Coronary artery (tissue), 2 donors: ENCODE measurements at regions not wholly inside any gene's neighbourhood (a gene's known extent, or its start where the extent isn't known, plus 50 kb on each side); places are given as distances from the start of the nearest gene placed in this dataset.

Experiments used
- DNase-seq: peaks from one replicate; pipeline ENCODE4 v3.0.0-alpha.2; 2017; ENCODE audit warnings: low spot score
- H3K27ac ChIP-seq, 2 donors: fragments of 200-600 bp; sonication (generic); one replicate each; pipeline ENCODE4 v1.5.1; 2016 to 2019
- H3K4me3 ChIP-seq: fragments of 200-600 bp; sonication (generic); 2 replicates; pipeline ENCODE4 v1.5.1; 2016; ENCODE audit warnings: mild to moderate bottlenecking, moderate library complexity
- TF ChIP-seq, protein P1 (sequence below): fragments of 200-600 bp; sonication (generic); IDR thresholded peaks from one replicate; pipeline ENCODE4 v1.5.1; 2019; ENCODE audit warnings: antibody characterized with exemption

DNA sequence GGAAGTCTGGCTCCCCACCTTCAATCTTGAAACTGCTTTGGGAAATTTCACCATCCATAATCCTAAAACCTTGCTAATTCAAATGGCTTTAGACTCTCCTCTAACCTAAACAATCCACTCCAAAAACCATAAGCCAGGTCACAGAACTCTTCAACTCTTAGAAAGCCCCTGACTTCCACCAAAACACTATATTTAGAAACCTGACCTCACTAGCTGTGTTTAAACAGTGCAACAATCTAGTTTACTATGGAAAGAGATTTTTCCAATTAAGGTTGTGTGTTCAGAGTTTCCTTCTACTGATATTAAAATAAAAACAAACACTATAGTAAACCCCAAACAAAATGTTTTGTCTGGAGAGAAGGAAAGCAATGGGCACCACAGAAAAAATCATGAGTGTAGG is 308.1 kb downstream of the OSR1 start:
- DNase-seq: no peak
- H3K4me3 ChIP-seq: no peak overlapping the region
- no peak overlapping the region for H3K27ac ChIP-seq
- TF ChIP-seq, protein P1, sequence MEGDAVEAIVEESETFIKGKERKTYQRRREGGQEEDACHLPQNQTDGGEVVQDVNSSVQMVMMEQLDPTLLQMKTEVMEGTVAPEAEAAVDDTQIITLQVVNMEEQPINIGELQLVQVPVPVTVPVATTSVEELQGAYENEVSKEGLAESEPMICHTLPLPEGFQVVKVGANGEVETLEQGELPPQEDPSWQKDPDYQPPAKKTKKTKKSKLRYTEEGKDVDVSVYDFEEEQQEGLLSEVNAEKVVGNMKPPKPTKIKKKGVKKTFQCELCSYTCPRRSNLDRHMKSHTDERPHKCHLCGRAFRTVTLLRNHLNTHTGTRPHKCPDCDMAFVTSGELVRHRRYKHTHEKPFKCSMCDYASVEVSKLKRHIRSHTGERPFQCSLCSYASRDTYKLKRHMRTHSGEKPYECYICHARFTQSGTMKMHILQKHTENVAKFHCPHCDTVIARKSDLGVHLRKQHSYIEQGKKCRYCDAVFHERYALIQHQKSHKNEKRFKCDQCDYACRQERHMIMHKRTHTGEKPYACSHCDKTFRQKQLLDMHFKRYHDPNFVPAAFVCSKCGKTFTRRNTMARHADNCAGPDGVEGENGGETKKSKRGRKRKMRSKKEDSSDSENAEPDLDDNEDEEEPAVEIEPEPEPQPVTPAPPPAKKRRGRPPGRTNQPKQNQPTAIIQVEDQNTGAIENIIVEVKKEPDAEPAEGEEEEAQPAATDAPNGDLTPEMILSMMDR: no peak

DNA sequence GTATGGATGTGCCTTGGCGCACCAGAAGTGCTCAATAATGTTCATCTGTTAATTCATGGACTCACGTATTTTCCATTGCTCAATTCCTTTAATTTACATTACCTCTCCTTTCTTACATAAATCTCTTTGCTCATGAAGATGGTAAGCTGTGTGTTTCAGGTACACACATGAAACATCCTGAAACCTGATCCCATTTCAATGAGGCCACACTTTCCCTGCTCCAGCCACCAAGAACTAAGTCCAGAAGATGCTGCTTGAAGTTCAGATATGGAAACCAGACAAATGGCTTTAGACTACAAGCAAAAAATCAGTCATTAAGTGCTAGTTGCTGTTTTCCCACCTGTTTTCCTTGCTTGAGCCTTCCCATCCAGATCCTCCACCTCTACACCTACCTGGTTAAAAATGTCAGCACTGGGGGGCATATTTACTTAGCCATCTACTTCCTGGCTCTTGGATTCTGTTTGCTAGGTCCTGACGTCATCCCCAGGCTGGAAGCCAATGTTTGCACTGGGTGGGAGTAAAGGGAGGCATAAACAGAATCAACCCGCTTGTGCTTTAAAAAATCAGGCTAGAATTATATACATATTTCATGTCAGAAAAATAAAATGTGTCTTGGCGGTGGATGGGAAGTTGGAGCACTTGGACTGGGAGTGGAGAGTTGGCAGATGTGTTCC is 309.7 kb downstream of the OSR1 start:
- Histone ChIP-seq H3K27ac (no peak overlapping the region), H3K4me3 (no peak overlapping the region)
- no peak for DNase-seq
- TF ChIP-seq, protein P1: no peak

DNA sequence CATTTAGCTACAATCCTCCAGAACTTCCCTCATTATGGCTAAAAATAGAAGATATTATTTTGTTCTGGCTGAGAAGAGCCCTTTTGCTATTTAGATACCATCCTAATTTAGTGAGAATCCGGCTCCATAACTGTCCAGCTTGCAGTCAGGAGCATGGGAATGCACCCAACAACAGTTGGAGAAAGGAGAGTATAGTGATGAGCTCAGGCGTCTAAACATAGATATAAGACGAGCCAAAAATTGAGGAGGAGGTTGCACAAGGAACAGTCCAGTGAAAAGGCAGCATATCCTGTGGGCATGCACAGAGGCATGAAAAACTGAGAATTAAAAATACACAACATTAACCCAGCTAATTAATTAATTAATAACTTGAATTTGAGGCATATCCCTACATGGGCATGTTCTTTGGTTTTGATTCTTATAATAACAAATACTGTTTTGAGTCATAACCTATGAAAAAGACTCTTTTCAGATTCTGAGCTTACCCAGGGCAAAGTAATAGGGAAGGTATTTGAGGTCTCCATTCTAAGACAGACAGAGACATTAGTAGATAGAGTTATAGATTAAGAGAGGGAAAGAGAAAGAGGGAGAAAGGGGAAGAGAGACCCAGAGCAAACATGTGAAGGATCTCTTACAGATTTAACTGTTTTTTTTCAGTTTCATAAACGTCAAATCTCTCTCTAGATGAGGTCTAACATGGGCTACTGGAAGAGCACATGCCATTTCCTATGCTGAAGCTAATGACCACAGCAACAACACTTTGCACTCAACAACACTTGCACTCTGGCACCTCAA is 311.2 kb downstream of the OSR1 start:
- TF ChIP-seq, protein P1: no peak
- Histone ChIP-seq H3K27ac (no peak overlapping the region), H3K4me3 (no peak overlapping the region)
- DNase-seq: no peak

DNA sequence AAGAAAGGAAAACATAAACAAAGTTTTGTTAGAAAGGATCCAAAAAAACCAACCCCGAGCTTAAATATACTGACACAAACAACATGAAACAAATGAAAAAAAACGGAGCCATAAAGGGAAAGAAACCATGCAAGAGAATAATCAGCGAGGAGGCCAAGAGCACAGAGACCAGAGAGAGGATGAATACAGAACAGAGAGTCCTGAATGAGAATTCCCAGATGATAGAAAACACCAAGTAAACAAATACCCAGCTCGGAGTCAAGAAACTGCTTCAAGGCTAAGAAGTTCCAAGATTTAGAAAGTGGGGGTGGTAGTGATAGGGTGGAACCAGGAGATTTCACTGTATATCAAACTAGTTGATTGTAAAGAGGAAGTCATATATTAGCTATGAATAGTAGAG is 313.3 kb downstream of the OSR1 start:
- H3K27ac ChIP-seq: no peak overlapping the region
- no peak for DNase-seq
- H3K4me3 ChIP-seq: no peak overlapping the region
- TF ChIP-seq, protein P1: no peak

DNA sequence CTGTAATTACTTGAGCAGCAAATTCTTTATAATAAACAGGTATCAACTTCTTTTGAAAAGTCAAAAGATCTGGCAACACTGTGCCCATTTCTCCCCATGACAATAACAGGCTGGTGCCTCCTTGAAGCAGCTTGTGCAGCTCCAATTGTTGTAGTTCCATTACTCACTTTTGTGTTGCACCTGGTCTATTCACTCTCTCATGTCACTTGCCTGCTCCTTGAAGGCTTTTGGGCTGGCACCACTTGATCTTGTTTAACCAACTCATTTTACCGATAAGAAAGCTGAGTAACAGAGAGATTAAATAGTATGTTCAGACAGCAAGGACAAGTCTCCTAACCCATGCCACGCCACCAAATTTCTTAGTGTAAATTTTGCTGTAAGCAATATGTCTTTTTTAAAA is 314.5 kb downstream of the OSR1 start:
- TF ChIP-seq, protein P1: no peak
- no peak overlapping the region for H3K4me3 ChIP-seq
- no peak for DNase-seq
- H3K27ac ChIP-seq: no peak overlapping the region

DNA sequence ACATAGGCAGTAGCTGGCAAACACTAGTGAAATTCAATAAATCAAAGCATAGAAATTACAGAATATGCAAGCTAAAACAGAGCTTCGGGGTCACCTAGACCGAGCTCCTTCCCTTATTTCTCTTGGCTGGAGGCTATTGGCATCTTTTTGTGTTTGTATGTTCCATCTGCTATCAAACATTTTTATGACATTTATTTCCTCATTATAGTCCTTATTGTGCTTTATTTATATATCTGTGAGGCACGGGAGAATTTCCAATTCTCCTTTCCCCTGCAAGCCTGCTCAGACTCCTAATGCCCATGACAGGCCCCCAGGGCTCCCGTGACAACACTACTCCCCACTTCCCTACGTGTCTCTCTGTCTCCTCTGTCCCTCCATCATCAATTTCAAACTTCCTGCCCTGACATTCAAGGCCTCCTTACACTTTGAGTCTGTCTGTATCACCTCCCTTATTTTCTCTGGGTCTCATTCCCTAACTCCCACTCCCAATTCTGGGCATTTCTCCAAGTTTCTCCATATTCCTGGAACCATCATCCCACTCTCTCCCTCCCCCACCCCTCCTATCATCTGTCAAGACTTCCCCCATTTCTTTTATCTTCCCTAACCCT is 316.9 kb downstream of the OSR1 start:
- TF ChIP-seq, protein P1: no peak
- DNase-seq: no peak
- Histone ChIP-seq H3K27ac (no peak overlapping the region), H3K4me3 (no peak overlapping the region)
